Gastrocnemius medialis (tissue), 4 donors: ENCODE measurements at regions not wholly inside any gene's neighbourhood (a gene's known extent, or its start where the extent isn't known, plus 50 kb on each side); places are given as distances from the start of the nearest gene placed in this dataset.

ENCODE experiments used
- ATAC-seq, 2 donors: fragments of 150-250 bp; one replicate each; pipeline ENCODE4 v1.9.1; 2016
- DNase-seq, 2 donors: peaks; one replicate each; pipeline ENCODE4 v3.0.0-alpha.2; 2019
- H3K27ac ChIP-seq, 4 donors: fragments of 200-600 bp; sonication (generic); 1 replicate in 1 of 4; 2 replicates in 3 of 4; pipeline ENCODE4 v1.5.1; 2016 to 2018; ENCODE audit warnings: mild to moderate bottlenecking in 2 of 4, moderate library complexity in 1 of 4
- H3K27me3 ChIP-seq, 3 donors: fragments of 200-600 bp; sonication (generic) in 2 of 3; 1 replicate in 1 of 3; 2 replicates in 2 of 3; pipeline versions ENCODE4 v1.5.1 to v1.6.0; 2016 to 2019; ENCODE audit warnings: mild to moderate bottlenecking in 1 of 3, moderate library complexity in 1 of 3
- H3K36me3 ChIP-seq, 2 donors: fragments of 200-600 bp; sonication (generic) in 1 of 2; one replicate each; pipeline ENCODE4 v1.5.1; 2017 to 2018
- H3K4me1 ChIP-seq, 2 donors: fragments of 200-600 bp; sonication (generic) in 1 of 2; one replicate each; pipeline ENCODE4 v1.5.1; 2016 to 2017; ENCODE audit warnings: mild to moderate bottlenecking in 2 of 2
- H3K4me3 ChIP-seq, 4 donors: fragments of 200-600 bp; sonication (generic) in 3 of 4; 1 replicate in 1 of 4; 2 replicates in 3 of 4; pipeline ENCODE4 v1.5.1; 2016 to 2019; ENCODE audit warnings: mild to moderate bottlenecking in 2 of 4
- H3K9me3 ChIP-seq, 3 donors: fragments of 200-600 bp; sonication (generic) in 2 of 3; 1 replicate in 1 of 3; 2 replicates in 2 of 3; pipeline ENCODE4 v1.5.1; 2016 to 2019
- CTCF ChIP-seq, 5 experiments: fragments of 450-650 bp in 3 of 5; fragments of 200-600 bp in 2 of 5; sonication (generic) in 2 of 5; IDR thresholded peaks in 4 of 5; conservative IDR thresholded peaks in 1 of 5; 1 replicate in 4 of 5; 2 replicates in 1 of 5; pipeline ENCODE4 v1.5.1; 2016 to 2019; ENCODE audit warnings: antibody characterized with exemption in 5 of 5, mild to moderate bottlenecking in 3 of 5, moderate library complexity in 3 of 5
- POLR2A ChIP-seq, 2 donors: fragments of 450-650 bp; IDR thresholded peaks; one replicate each; pipeline ENCODE4 v1.6.1; 2017; ENCODE audit warnings: antibody characterized with exemption in 2 of 2, mild to moderate bottlenecking in 2 of 2, moderate library complexity in 2 of 2
- in situ Hi-C, 4 donors: fragments of 200-750 bp; cut with MboI; loops; one replicate each; pipeline versions ENCODE4 v1.15.0 to v1.8.0; 2017; ENCODE audit warnings: low sequenced_read_pairs in 4 of 4
- intact Hi-C: fragments of 100-400 bp; cut with DNase I; formaldehyde crosslinking; loops from one replicate; pipeline ENCODE4 v1.15.1; 2023; ENCODE audit warnings: low total_unique reads

- no peaks in the 10 kb centered on the region for H3K36me3 ChIP-seq
- DNase-seq = no peak
- H3K9me3 ChIP-seq = no peaks in the 10 kb centered on the region
- H3K27ac ChIP-seq = no peak overlapping the region
- TF ChIP-seq CTCF (IDR thresholded peaks at IDR 0.05 in 4 of 5, conservative IDR thresholded peaks at IDR 0.05 in 1 of 5) = no peak
- TF ChIP-seq POLR2A (IDR thresholded peaks at IDR 0.05) = no peak
- intact Hi-C loops (no loop called here), in situ Hi-C loops (no loop called here)
- no peak for ATAC-seq
- no peaks in the 10 kb centered on the region for H3K4me1 ChIP-seq
- no peaks in the 10 kb centered on the region for H3K27me3 ChIP-seq
- no peak overlapping the region for H3K4me3 ChIP-seq
These were observed 1970.8 kb downstream of the OLFM4 start for GRCh38 chr13:54999399-54999907.

GRCh38 chr13:55000043-55000442 is 1971.4 kb downstream of the OLFM4 start:
- TF ChIP-seq CTCF (IDR thresholded peaks at IDR 0.05 in 4 of 5, conservative IDR thresholded peaks at IDR 0.05 in 1 of 5) = no peak
- no peak for TF ChIP-seq POLR2A (IDR thresholded peaks at IDR 0.05)
- Histone ChIP-seq H3K9me3 (no peaks in the 10 kb centered on the region), H3K27ac (no peak overlapping the region), H3K27me3 (no peaks in the 10 kb centered on the region), H3K4me3 (no peak overlapping the region), H3K36me3 (no peaks in the 10 kb centered on the region), H3K4me1 (no peaks in the 10 kb centered on the region)
- ATAC-seq (no peak), DNase-seq (no peak)
- in situ Hi-C loops = no loop called here
- intact Hi-C loops = no loop called here

- Histone ChIP-seq H3K27ac (no peak overlapping the region), H3K27me3 (no peaks in the 10 kb centered on the region), H3K4me1 (no peaks in the 10 kb centered on the region), H3K4me3 (no peak overlapping the region), H3K9me3 (no peaks in the 10 kb centered on the region), H3K36me3 (no peaks in the 10 kb centered on the region)
- ATAC-seq (no peak), DNase-seq (no peak)
- TF ChIP-seq CTCF (IDR thresholded peaks at IDR 0.05 in 4 of 5, conservative IDR thresholded peaks at IDR 0.05 in 1 of 5) = no peak
- no peak for TF ChIP-seq POLR2A (IDR thresholded peaks at IDR 0.05)
- intact Hi-C loops (no loop called here), in situ Hi-C loops (no loop called here)
These were observed 1972.2 kb downstream of the OLFM4 start for GRCh38 chr13:55000844-55001243.

- DNase-seq (no peak), ATAC-seq (no peak)
- Histone ChIP-seq H3K9me3 (no peaks in the 10 kb centered on the region), H3K27me3 (no peaks in the 10 kb centered on the region), H3K27ac (no peak overlapping the region), H3K4me3 (no peak overlapping the region), H3K4me1 (no peaks in the 10 kb centered on the region), H3K36me3 (no peaks in the 10 kb centered on the region)
- in situ Hi-C loops (no loop called here), intact Hi-C loops (no loop called here)
- no peak for TF ChIP-seq CTCF (IDR thresholded peaks at IDR 0.05 in 4 of 5, conservative IDR thresholded peaks at IDR 0.05 in 1 of 5)
- no peak for TF ChIP-seq POLR2A (IDR thresholded peaks at IDR 0.05)
These were observed 1973.3 kb downstream of the OLFM4 start for GRCh38 chr13:55001881-55002280.

- in situ Hi-C loops (no loop called here), intact Hi-C loops (no loop called here)
- ATAC-seq (no peak), DNase-seq (no peak)
- H3K27ac ChIP-seq = no peak overlapping the region
- H3K9me3 ChIP-seq = no peaks in the 10 kb centered on the region
- TF ChIP-seq POLR2A (IDR thresholded peaks at IDR 0.05) (no peak), CTCF (IDR thresholded peaks at IDR 0.05 in 4 of 5, conservative IDR thresholded peaks at IDR 0.05 in 1 of 5) (no peak)
- no peaks in the 10 kb centered on the region for H3K27me3 ChIP-seq
- no peak overlapping the region for H3K4me3 ChIP-seq
- no peaks in the 10 kb centered on the region for H3K4me1 ChIP-seq
- H3K36me3 ChIP-seq = no peaks in the 10 kb centered on the region
These were observed 1979.1 kb downstream of the OLFM4 start for GRCh38 chr13:55007681-55008080.
